K562 (cell line): ENCODE measurements at regions not wholly inside any gene's neighbourhood (a gene's known extent, or its start where the extent isn't known, plus 50 kb on each side); places are given as distances from the start of the nearest gene placed in this dataset.

Experiments
- ATAC-seq: fragments of 200-7000 bp; cut with Tn5 transposase; 3 replicates; pipeline ENCODE4 v1.9.1; 2020; ENCODE audit warnings: moderate library complexity
- BruUV-seq: library from RNA; stranded (reverse); fragments of 400-500 nt; replicated peaks from 2 replicates; lab custom pipeline; 2021; lab: Mats Ljungman, UMichigan
- CTCF ChIA-PET: fragments of 300-600 bp; formaldehyde crosslinking; extraction: SDS; loops from one replicate; lab custom pipeline; 2021; ENCODE audit warnings: low intra/inter-chr PET ratio; lab: Yijun Ruan, JAX
- POLR2A ChIA-PET: fragments of 300-600, 350-650 bp; sonication (Branson Sonifier 250); formaldehyde crosslinking; extraction: SDS; loops from one replicate; lab custom pipeline; 2021; ENCODE audit warnings: antibody characterized with exemption, inconsistent platforms; lab: Yijun Ruan, JAX
- DNase-seq, 4 experiments: peaks; one replicate each; pipeline versions ENCODE4 v3.0.0 to v3.0.0-alpha.2; 2011 to 2018; ENCODE audit warnings: low spot score in 3 of 4, mixed read lengths in 3 of 4; ENCODE audit errors: extremely low read depth in 1 of 4
- FAIRE-seq: peaks from 2 replicates; lab custom pipeline; 2011; peaks lifted over from hg19 to GRCh38; lab: Jason Lieb, UNC
- H2AFZ ChIP-seq: 2 replicates; pipeline ENCODE4 v1.6.0; 2011; ENCODE audit warnings: low read depth, low read length, control low read depth, inconsistent platforms
- H3K27ac ChIP-seq: fragments of 200-600 bp; 3 replicates; pipeline ENCODE4 v1.8.0; 2011; ENCODE audit warnings: low read depth, mild to moderate bottlenecking, control low read depth, inconsistent platforms, low read length, moderate library complexity, mixed read lengths; ENCODE audit errors: extremely low read depth
- H3K27me3 ChIP-seq, 2 experiments: fragments of 300-600 bp in 1 of 2; 2 replicates in 1 of 2; 3 replicates in 1 of 2; pipeline versions ENCODE4 v1.6.0 to v1.8.0; 2011; ENCODE audit warnings: inconsistent platforms in 2 of 2, low read length in 2 of 2, mild to moderate bottlenecking in 1 of 2, mixed read lengths in 1 of 2, moderate library complexity in 1 of 2; ENCODE audit not compliant: control insufficient read depth in 2 of 2, insufficient read depth in 2 of 2
- H3K36me3 ChIP-seq: fragments of 300-600 bp; 3 replicates; pipeline ENCODE4 v1.8.0; 2011; ENCODE audit warnings: mild to moderate bottlenecking, low read length, inconsistent platforms; ENCODE audit not compliant: control insufficient read depth, insufficient read depth
- H3K4me1 ChIP-seq, 2 experiments: fragments of 200-600 bp in 1 of 2; replicated peaks in 1 of 2; 2 replicates in 1 of 2; 3 replicates in 1 of 2; pipeline versions ENCODE4 v1.5.1 to v1.8.0; 2011; ENCODE audit warnings: inconsistent platforms in 2 of 2, low read length in 2 of 2, mild to moderate bottlenecking in 1 of 2, mixed read lengths in 1 of 2, moderate library complexity in 1 of 2; ENCODE audit not compliant: control insufficient read depth in 2 of 2, insufficient read depth in 2 of 2
- H3K4me2 ChIP-seq: 2 replicates; pipeline ENCODE4 v1.6.1; 2011; ENCODE audit warnings: low read length, control low read depth, inconsistent platforms, mixed read lengths; ENCODE audit not compliant: insufficient read depth
- H3K4me3 ChIP-seq: fragments of 200-600 bp; sonication (generic), shearing (Covaris generic); 2 replicates; pipeline ENCODE4 v1.5.1; 2016; ENCODE audit warnings: control low read depth, inconsistent platforms
- H3K79me2 ChIP-seq: fragments of 200-600 bp; 3 replicates; pipeline ENCODE4 v1.8.0; 2011; ENCODE audit warnings: low read length, inconsistent platforms; ENCODE audit not compliant: control insufficient read depth, insufficient read depth
- H3K9ac ChIP-seq, 2 experiments: 2 replicates each; pipeline versions ENCODE4 v1.6.0 to v1.6.1; 2011; ENCODE audit warnings: low read depth in 2 of 2, low read length in 2 of 2, control low read depth in 1 of 2, inconsistent platforms in 1 of 2, mild to moderate bottlenecking in 1 of 2, mixed read lengths in 1 of 2; ENCODE audit not compliant: insufficient read depth in 1 of 2
- H3K9me1 ChIP-seq: one replicate; pipeline ENCODE4 v1.6.0; 2011; ENCODE audit warnings: inconsistent platforms, mild to moderate bottlenecking, low read length, moderate library complexity; ENCODE audit not compliant: control insufficient read depth, insufficient read depth
- H3K9me3 ChIP-seq: replicated peaks from 2 replicates; pipeline ENCODE4 v1.5.1; 2011; ENCODE audit warnings: low read depth, low read length, inconsistent platforms; ENCODE audit not compliant: control insufficient read depth, insufficient read depth
- H4K20me1 ChIP-seq: replicated peaks from 2 replicates; pipeline ENCODE4 v1.6.1; 2011; ENCODE audit warnings: low read length, inconsistent platforms, mixed read lengths; ENCODE audit not compliant: control insufficient read depth, insufficient read depth
- CEBPB ChIP-seq: fragments of 450-650 bp; IDR thresholded peaks from 2 replicates; pipeline ENCODE4 v1.6.1; 2016; ENCODE audit warnings: missing genetic modification characterization, missing compliant biosample characterization
- CEBPG ChIP-seq, 3 experiments: fragments of 200-800 bp in 1 of 3; sonication (Bioruptor generic) in 1 of 3; sonication (generic) in 1 of 3; formaldehyde crosslinking in 1 of 3; IDR thresholded peaks in 2 of 3; conservative IDR thresholded peaks in 1 of 3; 2 replicates each; pipeline versions ENCODE4 v1.6.1 to v1.8.0; 2016 to 2022; ENCODE audit warnings: missing compliant biosample characterization in 2 of 3, missing genetic modification characterization in 2 of 3, mild to moderate bottlenecking in 1 of 3, missing genetic modification reagents in 1 of 3
- NR1H2 ChIP-seq: sonication (generic); formaldehyde crosslinking; IDR thresholded peaks from 2 replicates; pipeline ENCODE4 v1.4.0; 2020; ENCODE audit warnings: mild to moderate bottlenecking, missing genetic modification reagents
- RBM15 ChIP-seq: fragments of 200-400 bp; formaldehyde crosslinking; IDR thresholded peaks from 2 replicates; pipeline ENCODE4 v1.6.1; 2018; ENCODE audit warnings: mild to moderate bottlenecking, low read length, moderate library complexity; ENCODE audit not compliant: insufficient read depth
- ZC3H11A ChIP-seq: IDR thresholded peaks from 2 replicates; pipeline ENCODE4 v1.6.1; 2012; ENCODE audit warnings: low read depth, low read length, improper control_type of control experiment
- WGBS: fragments of 100-300 bp; shearing (Covaris generic); methylation state at CpG from one replicate; pipeline ENCODE4 v1.1.6; 2016; ENCODE audit warnings: low coverage, mixed read lengths; ENCODE audit not compliant: insufficient coverage; ENCODE audit errors: missing lambda C conversion rate; 5-methylcytosine and 5-hydroxymethylcytosine counted together
- in situ Hi-C: fragments of 300-500 bp; cut with MboI; formaldehyde crosslinking; loops from 4 replicates; pipeline ENCODE4 v1.15.0; 2018; ENCODE audit warnings: inconsistent platforms, mixed read lengths
- intact Hi-C: fragments of 100-400 bp; cut with micrococcal nuclease; formaldehyde crosslinking; loops from 2 replicates; pipeline ENCODE4 v1.14.2; 2022

DNA sequence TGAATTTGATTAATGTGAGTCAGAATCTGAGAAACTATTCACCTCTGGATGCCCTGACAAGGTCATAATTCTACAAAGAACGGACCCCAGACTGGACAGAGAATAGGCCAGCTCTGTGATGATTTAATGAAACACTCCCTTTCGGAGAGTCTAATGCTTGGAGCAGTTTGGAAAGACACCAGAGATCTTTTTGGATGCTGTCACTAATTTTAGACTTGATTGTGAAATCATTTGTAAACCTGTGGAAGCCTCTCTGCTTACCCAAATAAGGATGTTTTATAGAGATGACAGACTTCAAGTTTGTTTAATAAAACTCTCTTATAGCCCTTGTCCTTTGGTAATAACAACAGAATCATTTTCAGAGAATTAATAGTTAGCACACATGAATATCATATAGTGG lies 83.5 kb downstream of the MYL12B start:
- H3K9ac ChIP-seq, result no peak overlapping the region
- POLR2A ChIA-PET, result interaction anchor here (2.0 kb wide), 1 partner anchor 25 kb away, joined by 5 read pairs; no protein-coding TSS in a partner anchor
- H2AFZ ChIP-seq, result no peak overlapping the region
- no peak for DNase-seq
- no peaks in the 10 kb centered on the region for H3K27me3 ChIP-seq
- H4K20me1 ChIP-seq, result no peaks in the 10 kb centered on the region
- TF ChIP-seq CEBPG (CRISPR knock-in tag; IDR thresholded peaks at IDR 0.05) (no peak), CEBPG (tag; conservative IDR thresholded peaks at IDR 0.05 in 1 of 2, IDR thresholded peaks at IDR 0.05 in 1 of 2) (peak in 1 of 2 experiments; percentile 52; a peak in 2 of 4 replicates), ZC3H11A (no peak), CEBPB (tag) (peak; percentile 75), RBM15 (no peak)
- BruUV-seq, result no TSS peak
- no peaks in the 10 kb centered on the region for H3K79me2 ChIP-seq
- ATAC-seq, result no peak
- in situ Hi-C loops (no loop called here), intact Hi-C loops (no loop called here)
- H3K9me3 ChIP-seq, result no peaks in the 10 kb centered on the region
- FAIRE-seq, result no peak
- no peak overlapping the region for H3K27ac ChIP-seq
- H3K36me3 ChIP-seq, result no peaks in the 10 kb centered on the region
- CTCF ChIA-PET, result no interaction called here
- 19% methylated on average over 2 of the region's 2 CpGs for WGBS
- no peak overlapping the region for H3K4me2 ChIP-seq
- peaks cover 0 to 13% of the 10 kb centered on the region in 2 experiments; a peak in 2 of 5 replicates for H3K4me1 ChIP-seq
- H3K4me3 ChIP-seq, result no peak overlapping the region
- H3K9me1 ChIP-seq, result no peaks in the 10 kb centered on the region

DNA sequence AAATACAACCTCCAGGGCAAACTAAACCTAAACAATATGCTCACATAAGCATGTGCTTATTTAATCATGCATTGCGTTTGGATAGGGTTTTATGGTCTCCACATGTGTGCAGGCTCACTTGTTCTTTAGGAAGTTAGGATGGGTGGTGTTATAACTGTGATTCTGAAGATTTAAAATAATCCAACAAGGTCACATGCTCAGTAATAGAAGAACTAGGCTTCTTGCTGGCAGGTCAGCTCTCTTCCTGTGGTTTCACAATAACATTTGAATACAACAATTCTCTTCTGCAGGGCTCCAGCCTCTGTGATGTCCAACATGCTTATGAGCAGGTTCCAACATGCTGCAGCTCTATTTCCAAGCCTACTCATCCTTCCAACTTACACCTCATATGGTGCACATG lies 84.0 kb downstream of the MYL12B start:
- ChIA-PET POLR2A (interaction anchor here (2.0 kb wide), 1 partner anchor 25 kb away, joined by 5 read pairs; no protein-coding TSS in a partner anchor), CTCF (no interaction called here)
- Histone ChIP-seq H3K79me2 (no peaks in the 10 kb centered on the region), H3K4me2 (no peak overlapping the region), H3K27ac (no peak overlapping the region), H3K9me1 (no peaks in the 10 kb centered on the region), H2AFZ (no peak overlapping the region; the same call in 1 of the 2 replicates), H3K4me3 (no peak overlapping the region), H3K9me3 (no peaks in the 10 kb centered on the region), H3K27me3 (no peaks in the 10 kb centered on the region), H3K4me1 (peaks cover 0 to 9% of the 10 kb centered on the region in 2 experiments; a peak in 2 of 5 replicates), H3K9ac (no peak overlapping the region), H4K20me1 (no peaks in the 10 kb centered on the region), H3K36me3 (no peaks in the 10 kb centered on the region)
- intact Hi-C loops, result no loop called here
- in situ Hi-C loops, result no loop called here
- DNase-seq (no peak), FAIRE-seq (no peak), ATAC-seq (no peak)
- 17% methylated on average over 1 of the region's 1 CpG for WGBS
- TF ChIP-seq NR1H2 (CRISPR knock-in tag) (no peak), CEBPB (tag) (0 out of 2 replicates have a peak, but pooled peaks have one; percentile 6)
- no TSS peak for BruUV-seq
